ENCODE measurements at regions not wholly inside any gene's neighbourhood (a gene's known extent, or its start where the extent isn't known, plus 50 kb on each side); places are given as distances from the start of the nearest gene placed in this dataset.

DNA sequence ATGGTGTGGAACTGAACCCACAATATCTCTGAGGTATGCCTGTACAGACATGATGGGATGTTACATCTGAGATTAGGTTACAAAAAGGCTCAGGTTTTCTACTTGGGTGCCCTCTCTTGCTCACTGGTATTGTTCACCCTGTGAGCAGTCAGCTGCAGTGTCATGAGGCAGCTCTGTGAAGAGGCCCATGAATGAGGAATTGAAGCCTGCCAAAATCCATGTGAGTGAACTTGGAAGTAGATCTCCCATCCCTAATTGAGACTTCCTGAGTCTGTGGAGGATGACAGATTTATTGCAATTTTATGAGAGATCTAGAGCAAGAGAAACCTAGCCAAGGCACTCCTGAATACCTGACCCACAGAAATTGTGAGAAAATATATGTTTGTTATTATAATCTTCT is 404.9 kb upstream of the ZEB2 start:
- TF ChIP-seq SNAI2 (CRISPR knock-in tag; IDR thresholded peaks at IDR 0.05) (no peak), ZC3H10 (CRISPR knock-in tag; IDR thresholded peaks at IDR 0.05) (no peak), ZNF565 (CRISPR knock-in tag; conservative IDR thresholded peaks at IDR 0.05; ENCODE audit: low read depth) (no peak), ZFP30 (CRISPR knock-in tag; IDR thresholded peaks at IDR 0.05) (no peak), ARNTL (CRISPR knock-in tag; IDR thresholded peaks at IDR 0.05; ENCODE audit: borderline replicate concordance, low read depth) (no peak), ZNF8 (CRISPR knock-in tag; IDR thresholded peaks at IDR 0.05) (no peak)
- TF ChIP-seq, protein P1, sequence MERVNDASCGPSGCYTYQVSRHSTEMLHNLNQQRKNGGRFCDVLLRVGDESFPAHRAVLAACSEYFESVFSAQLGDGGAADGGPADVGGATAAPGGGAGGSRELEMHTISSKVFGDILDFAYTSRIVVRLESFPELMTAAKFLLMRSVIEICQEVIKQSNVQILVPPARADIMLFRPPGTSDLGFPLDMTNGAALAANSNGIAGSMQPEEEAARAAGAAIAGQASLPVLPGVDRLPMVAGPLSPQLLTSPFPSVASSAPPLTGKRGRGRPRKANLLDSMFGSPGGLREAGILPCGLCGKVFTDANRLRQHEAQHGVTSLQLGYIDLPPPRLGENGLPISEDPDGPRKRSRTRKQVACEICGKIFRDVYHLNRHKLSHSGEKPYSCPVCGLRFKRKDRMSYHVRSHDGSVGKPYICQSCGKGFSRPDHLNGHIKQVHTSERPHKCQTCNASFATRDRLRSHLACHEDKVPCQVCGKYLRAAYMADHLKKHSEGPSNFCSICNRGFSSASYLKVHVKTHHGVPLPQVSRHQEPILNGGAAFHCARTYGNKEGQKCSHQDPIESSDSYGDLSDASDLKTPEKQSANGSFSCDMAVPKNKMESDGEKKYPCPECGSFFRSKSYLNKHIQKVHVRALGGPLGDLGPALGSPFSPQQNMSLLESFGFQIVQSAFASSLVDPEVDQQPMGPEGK (CRISPR knock-in tag; IDR thresholded peaks at IDR 0.05; ENCODE audit: borderline replicate concordance), result no peak
